HG03342 (cell line): ENCODE measurements at regions not wholly inside any gene's neighbourhood (a gene's known extent, or its start where the extent isn't known, plus 50 kb on each side); places are given as distances from the start of the nearest gene placed in this dataset.
"Not testable (repeated sequence)": the region's sequence is repeated elsewhere in the genome, so short reads cannot be mapped to it uniquely, and the experiment has no call there.

Source experiments
- ATAC-seq: cut with Tn5 transposase; IDR thresholded peaks from one replicate; pipeline ENCODE4 v1.9.1; 2021; ENCODE audit warnings: mild to moderate bottlenecking, moderate library complexity; ENCODE audit not compliant: unreplicated experiment

GRCh38 chr2:15681089-15681885 is 89.6 kb downstream of the DDX1 start:
- no peak for ATAC-seq

GRCh38 chr2:15682354-15682753 is 90.7 kb downstream of the DDX1 start:
- ATAC-seq = no peak

GRCh38 chr2:15684161-15685039 is 92.7 kb downstream of the DDX1 start:
- ATAC-seq = no peak

DNA sequence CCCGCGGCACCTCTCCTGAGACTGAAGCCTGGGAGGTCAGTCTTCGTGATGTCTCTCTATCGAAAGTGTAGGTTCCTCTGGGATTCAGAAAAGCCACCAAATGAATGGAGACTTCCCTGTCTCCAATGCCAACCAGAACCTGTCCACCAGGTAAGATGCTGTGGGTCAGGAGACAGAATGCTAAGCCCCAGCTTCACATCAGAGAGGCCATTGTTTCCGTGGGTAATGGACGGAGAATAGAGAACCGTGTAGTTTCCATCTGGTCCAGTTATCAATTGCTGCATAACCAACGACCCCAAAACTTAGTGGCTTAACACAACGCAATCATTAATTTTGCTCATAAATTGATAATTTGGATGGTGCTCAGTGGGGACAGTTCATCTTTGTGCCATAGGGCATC is 93.5 kb downstream of the DDX1 start:
- no peak for ATAC-seq

- no peak for ATAC-seq
Observed at GRCh38 chr2:15686643-15687042, 95.0 kb downstream of the DDX1 start.

- no peak for ATAC-seq
Observed at GRCh38 chr2:15687243-15687642, 95.6 kb downstream of the DDX1 start.

DNA sequence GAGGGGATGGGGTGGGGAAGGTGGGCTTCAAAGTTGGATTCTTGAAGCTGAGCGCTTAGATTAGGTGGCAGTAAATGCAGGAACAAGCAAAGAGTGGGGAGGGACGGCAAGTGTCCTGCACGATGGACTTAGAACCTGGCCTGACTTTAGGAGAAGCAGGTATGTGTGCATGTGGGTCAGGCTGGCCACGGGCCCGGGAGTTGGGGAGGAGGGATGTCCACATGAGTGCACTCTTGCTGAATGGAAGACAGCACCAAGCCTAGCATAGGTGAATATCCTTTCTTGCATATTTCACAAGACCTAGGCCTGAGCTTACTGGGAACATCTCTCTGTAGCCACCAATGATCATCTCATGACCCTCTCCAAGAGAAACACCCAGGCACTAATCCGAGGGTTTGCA is 96.1 kb downstream of the DDX1 start:
- no peak for ATAC-seq

DNA sequence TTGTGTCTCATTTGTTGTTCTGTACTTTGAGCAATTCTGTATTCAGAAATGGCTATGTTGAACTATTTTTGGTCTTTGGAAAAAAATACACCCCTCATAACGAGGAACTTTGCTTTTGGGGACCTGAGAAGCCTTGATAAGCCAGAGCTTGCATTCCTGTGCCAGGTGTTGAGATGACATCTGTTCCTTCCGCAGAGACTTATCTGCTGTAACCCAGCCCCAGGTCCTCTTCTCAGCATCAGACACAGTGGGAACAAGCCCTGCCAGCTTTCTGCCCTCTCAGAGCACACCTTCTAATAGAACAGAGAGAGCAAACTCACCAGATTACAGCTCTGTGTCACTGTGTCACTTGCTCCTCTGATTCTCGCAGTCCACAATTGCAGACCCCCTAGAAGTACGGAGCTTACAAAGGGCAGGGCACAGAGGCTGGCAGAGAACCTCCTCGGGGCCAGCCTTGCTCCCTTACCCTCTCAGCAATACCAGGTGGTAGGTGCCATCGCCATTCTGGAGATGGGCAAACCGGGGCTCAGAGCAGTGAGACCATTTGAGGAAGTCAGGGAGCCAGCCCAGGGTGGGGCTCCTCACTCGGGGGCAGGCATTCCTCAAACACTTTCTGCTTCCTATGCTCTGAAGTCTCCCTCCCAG is 97.4 kb downstream of the DDX1 start:
- ATAC-seq = no peak

DNA sequence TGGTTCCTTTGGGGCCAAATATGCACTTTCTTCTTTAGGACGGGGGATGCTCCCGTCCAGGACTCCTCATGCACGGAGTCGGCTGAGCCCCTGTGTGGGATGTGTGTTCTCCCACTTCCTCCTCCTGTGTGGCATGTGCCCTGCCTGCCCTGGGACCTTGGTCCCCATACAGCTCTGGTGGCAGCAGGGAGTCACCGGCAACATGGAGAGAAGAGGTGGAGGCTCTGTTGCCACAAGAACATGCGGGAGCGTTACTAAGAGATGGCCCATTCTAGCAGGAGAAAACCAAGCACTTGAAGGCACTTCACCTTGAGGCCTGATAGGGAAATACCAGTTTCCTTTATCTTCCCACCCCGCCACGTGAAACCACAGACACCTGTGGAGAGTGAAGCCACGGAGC is 98.0 kb downstream of the DDX1 start:
- no peak for ATAC-seq

- ATAC-seq = no peak
Observed at GRCh38 chr2:15691586-15692310, 100.1 kb downstream of the DDX1 start.

DNA sequence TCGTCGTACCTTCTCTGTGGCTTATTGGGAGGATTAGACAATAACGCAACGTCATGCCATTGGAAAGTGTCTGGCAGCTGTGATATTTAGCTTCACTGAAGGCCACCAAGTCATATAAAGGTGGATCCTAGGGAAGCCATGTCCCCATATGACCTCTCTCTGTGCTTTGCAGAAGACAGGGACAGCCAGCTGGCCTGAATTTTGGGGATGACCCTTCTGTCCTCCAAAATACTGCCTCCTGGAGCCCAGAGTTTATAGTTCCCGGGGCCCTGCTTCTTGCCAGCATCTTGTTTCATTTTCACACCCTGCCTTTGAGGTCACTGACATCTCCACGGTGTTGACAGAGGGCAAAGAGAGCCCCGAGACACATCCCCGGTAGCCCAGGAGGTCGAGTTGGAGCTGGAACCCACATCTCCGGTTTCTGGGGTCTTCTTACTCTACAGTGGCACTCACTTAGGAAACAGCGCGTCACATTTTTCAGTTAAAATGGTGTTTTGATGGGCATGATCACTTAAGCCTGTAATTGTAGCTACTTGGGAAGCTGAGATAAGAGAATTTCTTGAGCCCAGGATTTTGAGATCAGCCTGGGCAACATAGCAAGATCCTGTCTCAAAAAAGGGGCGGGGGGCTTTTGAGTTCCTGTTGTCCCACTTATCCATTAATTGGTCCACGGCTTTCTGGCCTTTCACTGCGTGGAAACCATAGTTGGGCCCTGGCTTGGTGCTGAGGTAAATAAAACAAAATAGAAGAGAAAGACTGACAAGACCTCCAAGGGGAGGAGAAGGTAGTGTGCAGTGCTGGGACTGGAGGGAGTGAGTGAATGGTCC is 101.1 kb downstream of the DDX1 start:
- ATAC-seq = no peak

- no peak for ATAC-seq
Observed at GRCh38 chr2:15693382-15693781, 101.7 kb downstream of the DDX1 start.

DNA sequence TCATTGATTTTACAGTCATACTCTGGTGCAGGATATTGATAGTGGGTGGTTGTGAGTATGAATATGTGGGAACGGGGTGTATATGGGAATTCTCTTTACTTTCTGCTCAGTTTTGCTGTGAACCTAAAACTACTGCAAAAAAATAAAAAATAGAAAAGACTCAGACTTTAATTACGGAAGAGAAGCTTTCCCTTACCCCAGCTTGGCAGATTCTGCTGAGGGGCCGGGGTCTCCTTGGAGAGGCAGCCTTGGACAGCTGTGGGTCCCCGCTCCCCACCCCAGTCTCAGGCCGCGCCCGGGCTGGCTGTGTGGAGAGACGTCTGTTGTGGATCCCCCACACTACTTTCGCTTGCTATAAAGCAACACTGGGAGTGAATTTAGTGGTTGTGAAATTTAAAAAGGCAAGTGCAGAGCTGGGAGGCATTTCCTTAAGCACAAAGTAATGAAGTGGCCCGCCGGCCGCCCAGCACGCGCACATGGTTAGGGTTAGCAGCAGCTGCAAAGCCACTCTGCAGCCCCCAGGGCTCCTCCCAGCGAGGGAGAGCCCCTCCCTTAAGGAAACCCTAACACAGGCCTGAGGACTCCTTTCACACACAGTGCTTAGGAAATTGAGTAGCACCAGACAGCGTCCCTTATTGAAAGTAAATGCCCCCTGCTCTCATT is 102.4 kb downstream of the DDX1 start:
- ATAC-seq = no peak

DNA sequence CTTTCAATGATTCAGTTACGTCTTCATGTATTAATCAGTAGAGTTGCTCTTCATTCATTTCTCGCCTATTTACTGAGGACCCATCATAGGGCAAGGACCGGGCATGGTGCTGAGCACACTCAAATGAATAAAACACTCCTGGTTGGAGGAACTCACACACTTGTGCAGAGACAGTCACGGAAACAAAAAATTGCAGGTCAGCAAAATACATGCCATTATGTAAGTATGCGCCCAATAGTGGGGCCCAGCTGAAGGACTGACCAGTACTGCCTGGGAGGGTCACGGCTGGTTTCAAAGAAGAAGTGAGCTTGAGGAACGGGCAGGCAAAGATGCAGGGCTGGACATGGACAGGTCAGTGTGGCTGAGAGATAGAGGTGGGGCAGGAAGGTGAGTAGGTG is 102.9 kb downstream of the DDX1 start:
- ATAC-seq = no peak

- ATAC-seq = no peak
Observed at GRCh38 chr2:15695582-15696330, 104.1 kb downstream of the DDX1 start.

DNA sequence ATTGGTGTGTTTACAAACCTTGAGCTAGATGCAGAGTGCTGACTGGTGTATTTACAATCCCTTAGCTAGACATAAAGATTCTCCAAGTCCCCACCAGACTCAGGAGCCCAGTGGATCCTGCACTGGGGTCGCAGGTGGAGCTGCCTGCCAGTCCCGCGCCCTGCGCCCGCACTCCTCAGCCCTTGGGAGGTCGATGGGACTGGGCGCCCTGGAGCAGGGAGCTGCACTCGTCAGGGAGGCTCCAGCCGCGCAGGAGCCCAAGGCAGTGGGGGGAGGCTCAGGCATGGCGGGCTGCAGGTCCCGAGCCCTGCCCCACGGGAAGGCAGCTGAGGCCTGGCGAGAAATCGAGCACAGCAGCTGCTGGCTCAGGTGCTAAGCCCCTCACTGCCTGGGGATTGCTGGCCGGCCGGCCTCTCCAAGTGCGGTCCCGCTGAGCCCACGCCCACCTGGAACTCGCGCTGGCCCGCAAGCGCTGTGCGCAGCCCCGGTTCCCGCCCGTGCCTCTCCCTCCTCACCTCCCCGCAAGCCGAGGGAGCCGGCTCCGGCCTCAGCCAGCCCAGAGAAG is 105.0 kb downstream of the DDX1 start:
- not testable (repeated sequence) for ATAC-seq

DNA sequence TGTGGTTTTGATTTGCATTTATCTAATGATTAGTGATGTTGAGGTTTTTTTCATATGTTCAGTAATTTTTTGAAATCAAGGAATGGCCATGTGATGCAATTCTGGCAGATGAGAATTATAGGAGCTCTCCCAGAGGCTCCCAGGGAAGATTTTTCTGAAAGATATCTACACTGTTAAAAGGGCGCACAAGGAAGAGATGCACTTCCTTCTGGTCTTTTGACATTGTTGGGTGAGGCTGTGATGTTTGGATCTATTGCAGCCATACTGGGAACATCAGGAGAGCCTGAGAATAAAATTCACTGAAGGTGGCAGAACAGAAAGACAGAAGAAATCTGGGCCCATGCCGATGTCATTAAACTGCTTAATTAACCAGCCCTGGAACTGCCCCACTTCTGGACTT is 108.5 kb downstream of the DDX1 start:
- ATAC-seq = no peak

- ATAC-seq = no peak
Observed at GRCh38 chr2:15700599-15701340, 109.1 kb downstream of the DDX1 start.
